H9 (cell line): ENCODE measurements at regions not wholly inside any gene's neighbourhood (a gene's known extent, or its start where the extent isn't known, plus 50 kb on each side); places are given as distances from the start of the nearest gene placed in this dataset.

Experiments used
- DNase-seq: peaks from one replicate; pipeline ENCODE4 v3.0.0-alpha.2; 2017
- H2AFZ ChIP-seq: one replicate; pipeline ENCODE4 v1.6.1; 2013; ENCODE audit warnings: mild to moderate bottlenecking, low read length, control low read depth, moderate library complexity
- H2AK5ac ChIP-seq: 2 replicates; pipeline ENCODE4 v1.6.1; 2013; ENCODE audit warnings: low read length, control low read depth, mixed read lengths; ENCODE audit not compliant: insufficient read length
- H2BK120ac ChIP-seq: one replicate; pipeline ENCODE4 v1.6.1; 2013; ENCODE audit warnings: low read depth, mild to moderate bottlenecking, low read length, control low read depth, inconsistent platforms; ENCODE audit not compliant: poor library complexity, severe bottlenecking
- H2BK12ac ChIP-seq: 2 replicates; pipeline ENCODE4 v1.6.1; 2013; ENCODE audit warnings: low read length, control low read depth, mixed read lengths, low read depth; ENCODE audit not compliant: insufficient read length
- H2BK15ac ChIP-seq: 2 replicates; pipeline ENCODE4 v1.6.1; 2013; ENCODE audit warnings: low read depth, low read length, control low read depth
- H2BK20ac ChIP-seq: one replicate; pipeline ENCODE4 v1.6.1; 2013; ENCODE audit warnings: low read depth, mild to moderate bottlenecking, low read length, control low read depth, inconsistent platforms; ENCODE audit not compliant: poor library complexity, severe bottlenecking
- H2BK5ac ChIP-seq: 2 replicates; pipeline ENCODE4 v1.6.1; 2013; ENCODE audit warnings: low read length, control low read depth, mixed read lengths; ENCODE audit not compliant: insufficient read length
- H3K14ac ChIP-seq: 2 replicates; pipeline ENCODE4 v1.6.1; 2013; ENCODE audit warnings: low read length, control low read depth; ENCODE audit not compliant: insufficient read depth
- H3K18ac ChIP-seq: 2 replicates; pipeline ENCODE4 v1.6.1; 2013; ENCODE audit warnings: low read depth, mild to moderate bottlenecking, mixed read lengths, low read length, control low read depth; ENCODE audit not compliant: insufficient read length
- H3K23ac ChIP-seq: 2 replicates; pipeline ENCODE4 v1.6.1; 2013; ENCODE audit warnings: low read length, control low read depth, mixed read lengths, low read depth; ENCODE audit not compliant: insufficient read length
- H3K23me2 ChIP-seq: 2 replicates; pipeline ENCODE4 v1.6.1; 2013; ENCODE audit warnings: low read depth, mild to moderate bottlenecking, mixed read lengths, low read length, control low read depth; ENCODE audit not compliant: insufficient read length, poor library complexity, severe bottlenecking
- H3K27ac ChIP-seq: 2 replicates; pipeline ENCODE4 v1.5.1; 2013; ENCODE audit warnings: low read length, control low read depth, mixed read lengths, low read depth; ENCODE audit not compliant: insufficient read length
- H3K27me3 ChIP-seq: 2 replicates; pipeline ENCODE4 v1.6.1; 2013; ENCODE audit warnings: low read length, control low read depth, inconsistent platforms; ENCODE audit not compliant: insufficient read depth
- H3K4ac ChIP-seq: 2 replicates; pipeline ENCODE4 v1.6.1; 2013; ENCODE audit warnings: low read depth, mild to moderate bottlenecking, control low read depth, inconsistent platforms, low read length, moderate library complexity
- H3K4me1 ChIP-seq: 2 replicates; pipeline ENCODE4 v1.6.1; 2013; ENCODE audit warnings: low read length, control low read depth, inconsistent platforms; ENCODE audit not compliant: insufficient read depth
- H3K4me2 ChIP-seq: 2 replicates; pipeline ENCODE4 v1.6.1; 2013; ENCODE audit warnings: low read length, control low read depth, mixed read lengths; ENCODE audit not compliant: insufficient read length, insufficient read depth
- H3K56ac ChIP-seq: 2 replicates; pipeline ENCODE4 v1.6.1; 2013; ENCODE audit warnings: low read depth, mild to moderate bottlenecking, mixed read lengths, low read length, control low read depth; ENCODE audit not compliant: insufficient read length
- H3K79me1 ChIP-seq: 2 replicates; pipeline ENCODE4 v1.6.1; 2013; ENCODE audit warnings: low read depth, mild to moderate bottlenecking, moderate library complexity, low read length, control low read depth, inconsistent platforms; ENCODE audit not compliant: insufficient read depth, poor library complexity, severe bottlenecking
- H3K79me2 ChIP-seq: 2 replicates; pipeline ENCODE4 v1.6.1; 2013; ENCODE audit warnings: low read length, control low read depth, inconsistent platforms; ENCODE audit not compliant: insufficient read depth
- H3K9ac ChIP-seq: 2 replicates; pipeline ENCODE4 v1.6.1; 2013; ENCODE audit warnings: low read length, control low read depth, mixed read lengths; ENCODE audit not compliant: insufficient read length; ENCODE audit errors: extremely low read depth
- H3K9me3 ChIP-seq: one replicate; pipeline ENCODE4 v1.6.1; 2013; ENCODE audit warnings: low read depth, low read length, inconsistent platforms; ENCODE audit not compliant: control insufficient read depth
- H3T11ph ChIP-seq: one replicate; pipeline ENCODE4 v1.6.1; 2013; ENCODE audit warnings: mild to moderate bottlenecking, low read length, control low read depth, inconsistent platforms
- H4K20me1 ChIP-seq: one replicate; pipeline ENCODE4 v1.6.1; 2013; ENCODE audit not compliant: control insufficient read depth, insufficient read length, insufficient read depth
- H4K5ac ChIP-seq: 2 replicates; pipeline ENCODE4 v1.6.1; 2013; ENCODE audit warnings: low read depth, mild to moderate bottlenecking, mixed read lengths, low read length, control low read depth; ENCODE audit not compliant: insufficient read length
- H4K8ac ChIP-seq: replicated peaks from 2 replicates; pipeline ENCODE4 v1.6.1; 2013; ENCODE audit warnings: low read length, control low read depth, mixed read lengths, low read depth; ENCODE audit not compliant: insufficient read length
- H4K91ac ChIP-seq: 2 replicates; pipeline ENCODE4 v1.6.1; 2013; ENCODE audit warnings: low read depth, mild to moderate bottlenecking, moderate library complexity, mixed read lengths, low read length, control low read depth; ENCODE audit not compliant: insufficient read length
- H3K27ac Mint-ChIP-seq, 3 experiments: 2 replicates in 2 of 3; 3 replicates in 1 of 3; pipeline ENCODE4 v1.8.0; 2020 to 2021; ENCODE audit warnings: mixed read lengths in 3 of 3, mild to moderate bottlenecking in 1 of 3, moderate library complexity in 1 of 3
- H3K27me3 Mint-ChIP-seq: 2 replicates; pipeline ENCODE4 v1.8.0; 2021; ENCODE audit warnings: low read depth, mild to moderate bottlenecking, moderate library complexity, mixed read lengths
- H3K36me3 Mint-ChIP-seq, 3 experiments: 2 replicates in 2 of 3; 3 replicates in 1 of 3; pipeline ENCODE4 v1.8.0; 2020 to 2021; ENCODE audit warnings: low read depth in 3 of 3, mixed read lengths in 3 of 3; ENCODE audit not compliant: insufficient read depth in 1 of 3
- H3K4me1 Mint-ChIP-seq, 2 experiments: 2 replicates each; pipeline ENCODE4 v1.8.0; 2020; ENCODE audit warnings: mixed read lengths in 2 of 2
- H3K4me3 Mint-ChIP-seq, 2 experiments: 2 replicates in 1 of 2; 3 replicates in 1 of 2; pipeline ENCODE4 v1.8.0; 2020 to 2021; ENCODE audit warnings: mild to moderate bottlenecking in 2 of 2, mixed read lengths in 2 of 2, moderate library complexity in 1 of 2
- H3K9me3 Mint-ChIP-seq, 2 experiments: 2 replicates in 1 of 2; 3 replicates in 1 of 2; pipeline ENCODE4 v1.8.0; 2020; ENCODE audit warnings: mild to moderate bottlenecking in 2 of 2, mixed read lengths in 2 of 2, moderate library complexity in 1 of 2
- WGBS: extraction: QIAGEN DNeasy Blood & Tissue Kit; methylation state at CpG from one replicate; pipeline ENCODE4 v1.1.7; 2013; ENCODE audit warnings: missing lambda C conversion rate, low lambda C conversion rate, mixed read lengths; ENCODE audit not compliant: insufficient read length; ENCODE audit errors: extremely low coverage; 5-methylcytosine and 5-hydroxymethylcytosine counted together
- TF ChIP-seq, protein P1 (sequence below): fragments of 200-600 bp; sonication (generic); conservative IDR thresholded peaks from 3 replicates; pipeline ENCODE4 v1.8.0; 2021; ENCODE audit warnings: antibody characterized with exemption, mild to moderate bottlenecking

DNA sequence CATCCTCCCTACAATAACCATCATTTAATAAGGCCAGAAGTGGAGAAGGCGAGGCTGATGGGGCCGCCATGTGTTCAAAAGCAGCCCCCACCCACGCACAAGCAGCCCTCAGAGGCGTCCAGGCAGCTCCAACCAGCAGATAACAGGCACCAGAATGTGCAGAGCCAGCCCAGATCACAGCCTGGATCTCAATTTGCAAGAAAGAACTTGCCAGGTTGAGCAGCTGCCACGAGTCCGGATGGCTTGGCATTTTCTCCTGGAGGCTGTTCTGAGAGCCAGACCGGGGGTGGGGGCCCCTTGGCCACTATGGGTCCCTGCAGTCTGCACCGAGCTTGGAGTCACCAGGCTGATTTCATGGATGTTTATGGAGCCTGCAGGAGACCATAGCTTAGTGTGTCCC, 338.1 kb downstream of the PREX1 start:
- Histone ChIP-seq H4K20me1 (no peaks in the 10 kb centered on the region), H3K56ac (no peak overlapping the region), H3K23ac (no peak overlapping the region), H3K27me3 (no peaks in the 10 kb centered on the region), H3K4me1 (no peaks in the 10 kb centered on the region), H3K27ac (no peak overlapping the region), H3K18ac (no peak overlapping the region), H2BK15ac (no peak overlapping the region), H2BK12ac (no peak overlapping the region), H3K79me1 (no peaks in the 10 kb centered on the region), H4K91ac (no peak overlapping the region), H3T11ph (no peak overlapping the region), H4K8ac (no peak overlapping the region), H4K5ac (no peak overlapping the region), H2BK5ac (no peak overlapping the region), H3K4ac (no peak overlapping the region), H2BK120ac (no peak overlapping the region), H2AK5ac (no peak overlapping the region), H3K79me2 (no peaks in the 10 kb centered on the region), H3K4me2 (no peak overlapping the region), H3K14ac (no peak overlapping the region), H3K9me3 (no peaks in the 10 kb centered on the region), H3K9ac (no peak overlapping the region), H2AFZ (no peak overlapping the region), H2BK20ac (no peak overlapping the region), H3K23me2 (no peaks in the 10 kb centered on the region)
- TF ChIP-seq, protein P1, sequence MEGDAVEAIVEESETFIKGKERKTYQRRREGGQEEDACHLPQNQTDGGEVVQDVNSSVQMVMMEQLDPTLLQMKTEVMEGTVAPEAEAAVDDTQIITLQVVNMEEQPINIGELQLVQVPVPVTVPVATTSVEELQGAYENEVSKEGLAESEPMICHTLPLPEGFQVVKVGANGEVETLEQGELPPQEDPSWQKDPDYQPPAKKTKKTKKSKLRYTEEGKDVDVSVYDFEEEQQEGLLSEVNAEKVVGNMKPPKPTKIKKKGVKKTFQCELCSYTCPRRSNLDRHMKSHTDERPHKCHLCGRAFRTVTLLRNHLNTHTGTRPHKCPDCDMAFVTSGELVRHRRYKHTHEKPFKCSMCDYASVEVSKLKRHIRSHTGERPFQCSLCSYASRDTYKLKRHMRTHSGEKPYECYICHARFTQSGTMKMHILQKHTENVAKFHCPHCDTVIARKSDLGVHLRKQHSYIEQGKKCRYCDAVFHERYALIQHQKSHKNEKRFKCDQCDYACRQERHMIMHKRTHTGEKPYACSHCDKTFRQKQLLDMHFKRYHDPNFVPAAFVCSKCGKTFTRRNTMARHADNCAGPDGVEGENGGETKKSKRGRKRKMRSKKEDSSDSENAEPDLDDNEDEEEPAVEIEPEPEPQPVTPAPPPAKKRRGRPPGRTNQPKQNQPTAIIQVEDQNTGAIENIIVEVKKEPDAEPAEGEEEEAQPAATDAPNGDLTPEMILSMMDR: no peak
- H3K4me1 Mint-ChIP-seq: peaks cover 14% of the 10 kb centered on the region in 2 experiments
- no peak overlapping the region for H3K4me3 Mint-ChIP-seq
- no peaks in the 10 kb centered on the region; the same call in 1 of the 2 replicates for H3K27me3 Mint-ChIP-seq
- H3K27ac Mint-ChIP-seq: no peak overlapping the region
- DNase-seq: no peak
- no CpG with 5 or more reads among the region's 8 CpGs for WGBS
- no peaks in the 10 kb centered on the region for H3K9me3 Mint-ChIP-seq
- H3K36me3 Mint-ChIP-seq: no peaks in the 10 kb centered on the region
